IPS-18c (cell line): ENCODE measurements at regions not wholly inside any gene's neighbourhood (a gene's known extent, or its start where the extent isn't known, plus 50 kb on each side); places are given as distances from the start of the nearest gene placed in this dataset.
"Not testable (repeated sequence)": the region's sequence is repeated elsewhere in the genome, so short reads cannot be mapped to it uniquely, and the experiment has no call there.

Experiments used
- H3K4me3 ChIP-seq: 2 replicates; pipeline ENCODE4 v1.7.0; 2013; ENCODE audit warnings: low read depth, mild to moderate bottlenecking, low read length, moderate library complexity; ENCODE audit not compliant: insufficient read depth
- H3K9me3 ChIP-seq: one replicate; pipeline ENCODE4 v1.6.1; 2013; ENCODE audit warnings: mild to moderate bottlenecking, low read length, moderate library complexity; ENCODE audit not compliant: control insufficient read depth, insufficient read depth

- H3K4me3 ChIP-seq = no peak overlapping the region
- H3K9me3 ChIP-seq = no peaks in the 10 kb centered on the region
Measured at GRCh38 chrX:40871385-40872082, 136.2 kb upstream of the MED14 start.

GRCh38 chrX:40872351-40872750, 137.0 kb upstream of the MED14 start:
- Histone ChIP-seq H3K9me3 (no peaks in the 10 kb centered on the region), H3K4me3 (no peak overlapping the region)

GRCh38 chrX:40875476-40875875, 140.1 kb upstream of the MED14 start:
- H3K4me3 ChIP-seq = no peak overlapping the region
- H3K9me3 ChIP-seq = no peaks in the 10 kb centered on the region

GRCh38 chrX:40877887-40878286, 142.5 kb upstream of the MED14 start:
- Histone ChIP-seq H3K4me3 (no peak overlapping the region), H3K9me3 (peaks cover 2% of the 10 kb centered on the region)

- no peak overlapping the region for H3K4me3 ChIP-seq
- H3K9me3 ChIP-seq = peaks cover 2% of the 10 kb centered on the region
Measured at GRCh38 chrX:40878766-40879165, 143.4 kb upstream of the MED14 start.

- not testable (repeated sequence) for H3K9me3 ChIP-seq, H3K4me3 ChIP-seq
Measured at GRCh38 chrX:40879172-40879571, 143.8 kb upstream of the MED14 start.

GRCh38 chrX:40880712-40881111, 145.4 kb upstream of the MED14 start:
- Histone ChIP-seq H3K9me3 (peaks cover 2% of the 10 kb centered on the region), H3K4me3 (no peak overlapping the region)

- H3K4me3 ChIP-seq = no peak overlapping the region
Measured at GRCh38 chrX:40883021-40883619, 147.8 kb upstream of the MED14 start.

GRCh38 chrX:40885989-40886388, 150.6 kb upstream of the MED14 start:
- Histone ChIP-seq H3K9me3 (peaks cover 5% of the 10 kb centered on the region), H3K4me3 (no peak overlapping the region)

More at GRCh38 chrX:40883021-40883619, 147.8 kb upstream of the MED14 start:
- H3K9me3 ChIP-seq = peaks cover 5% of the 10 kb centered on the region

- Histone ChIP-seq H3K4me3 (no peak overlapping the region), H3K9me3 (peaks cover 3% of the 10 kb centered on the region)
Measured at GRCh38 chrX:40887476-40887875, 152.1 kb upstream of the MED14 start.

- no peaks in the 10 kb centered on the region for H3K9me3 ChIP-seq
- no peak overlapping the region for H3K4me3 ChIP-seq
Measured at GRCh38 chrX:40891798-40892197, 156.5 kb upstream of the MED14 start.

- Histone ChIP-seq H3K9me3 (no peaks in the 10 kb centered on the region), H3K4me3 (no peak overlapping the region)
Measured at GRCh38 chrX:40893251-40893910, 158.0 kb upstream of the MED14 start.

GRCh38 chrX:40895246-40895645, 159.9 kb upstream of the MED14 start:
- Histone ChIP-seq H3K4me3 (no peak overlapping the region), H3K9me3 (peaks cover 2% of the 10 kb centered on the region)

GRCh38 chrX:40897718-40898270, 162.5 kb upstream of the MED14 start:
- H3K9me3 ChIP-seq = peaks cover 2% of the 10 kb centered on the region
- H3K4me3 ChIP-seq = no peak overlapping the region

- H3K4me3 ChIP-seq, H3K9me3 ChIP-seq: not testable (repeated sequence)
Measured at GRCh38 chrX:40904739-40905138, 169.4 kb upstream of the MED14 start.

GRCh38 chrX:40908026-40908425, 172.7 kb upstream of the MED14 start:
- no peak overlapping the region for H3K4me3 ChIP-seq
- H3K9me3 ChIP-seq = no peaks in the 10 kb centered on the region

GRCh38 chrX:40908857-40909475, 173.6 kb upstream of the MED14 start:
- no peak overlapping the region for H3K4me3 ChIP-seq

GRCh38 chrX:40912166-40912565, 173.1 kb upstream of the USP9X start:
- Histone ChIP-seq H3K4me3 (no peak overlapping the region), H3K9me3 (peaks cover 3% of the 10 kb centered on the region)

More at GRCh38 chrX:40908857-40909475, 173.6 kb upstream of the MED14 start:
- H3K9me3 ChIP-seq = no peaks in the 10 kb centered on the region
